AG10803 (cell line): ENCODE measurements at regions not wholly inside any gene's neighbourhood (a gene's known extent, or its start where the extent isn't known, plus 50 kb on each side); places are given as distances from the start of the nearest gene placed in this dataset.

Source experiments
- DNase-seq: peaks from one replicate; pipeline ENCODE4 v3.0.0; 2010; ENCODE audit warnings: low read depth
- H3K4me3 ChIP-seq: 2 replicates; pipeline ENCODE4 v1.5.1; 2011; ENCODE audit warnings: mild to moderate bottlenecking, low read length, control low read depth
- TF ChIP-seq, protein P1 (sequence below): conservative IDR thresholded peaks from 2 replicates; pipeline ENCODE4 v1.5.1; 2011; ENCODE audit warnings: mild to moderate bottlenecking, low read length, control low read depth, inconsistent platforms

DNA sequence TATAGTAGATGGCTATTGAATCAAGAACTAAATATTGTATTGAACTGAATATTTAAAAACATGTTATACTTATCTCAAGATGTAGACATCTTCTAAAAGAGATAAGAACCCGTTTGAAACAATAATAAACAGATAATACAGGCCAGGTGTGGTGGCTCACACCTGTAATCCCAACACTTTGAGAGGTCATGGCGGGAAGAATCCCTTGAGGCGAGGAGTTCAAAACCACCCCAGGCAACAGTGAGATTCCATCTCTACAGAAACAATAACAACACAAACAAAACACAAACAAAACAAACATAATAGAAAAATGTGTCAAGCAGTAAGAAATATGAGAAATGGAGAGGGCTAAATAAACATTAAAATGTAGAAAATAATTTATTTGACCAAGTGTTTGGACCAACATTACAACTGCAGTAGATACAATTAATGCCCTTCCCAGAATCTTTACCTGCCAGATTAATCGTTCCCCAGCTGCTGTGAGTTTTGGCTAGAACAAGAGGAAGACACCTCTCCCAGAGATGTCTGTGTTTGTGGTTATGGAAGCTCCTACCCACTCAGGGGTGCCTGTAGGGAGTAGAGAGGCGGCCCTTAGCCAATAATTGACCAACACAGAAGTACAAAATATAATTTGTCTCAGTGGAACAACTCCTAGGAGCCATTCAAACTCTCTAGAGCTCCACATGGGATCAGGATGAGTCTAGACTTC, 111.9 kb upstream of the AGTR1 start:
- TF ChIP-seq, protein P1, sequence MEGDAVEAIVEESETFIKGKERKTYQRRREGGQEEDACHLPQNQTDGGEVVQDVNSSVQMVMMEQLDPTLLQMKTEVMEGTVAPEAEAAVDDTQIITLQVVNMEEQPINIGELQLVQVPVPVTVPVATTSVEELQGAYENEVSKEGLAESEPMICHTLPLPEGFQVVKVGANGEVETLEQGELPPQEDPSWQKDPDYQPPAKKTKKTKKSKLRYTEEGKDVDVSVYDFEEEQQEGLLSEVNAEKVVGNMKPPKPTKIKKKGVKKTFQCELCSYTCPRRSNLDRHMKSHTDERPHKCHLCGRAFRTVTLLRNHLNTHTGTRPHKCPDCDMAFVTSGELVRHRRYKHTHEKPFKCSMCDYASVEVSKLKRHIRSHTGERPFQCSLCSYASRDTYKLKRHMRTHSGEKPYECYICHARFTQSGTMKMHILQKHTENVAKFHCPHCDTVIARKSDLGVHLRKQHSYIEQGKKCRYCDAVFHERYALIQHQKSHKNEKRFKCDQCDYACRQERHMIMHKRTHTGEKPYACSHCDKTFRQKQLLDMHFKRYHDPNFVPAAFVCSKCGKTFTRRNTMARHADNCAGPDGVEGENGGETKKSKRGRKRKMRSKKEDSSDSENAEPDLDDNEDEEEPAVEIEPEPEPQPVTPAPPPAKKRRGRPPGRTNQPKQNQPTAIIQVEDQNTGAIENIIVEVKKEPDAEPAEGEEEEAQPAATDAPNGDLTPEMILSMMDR, result no peak
- DNase-seq, result no peak
- H3K4me3 ChIP-seq, result no peak overlapping the region

DNA sequence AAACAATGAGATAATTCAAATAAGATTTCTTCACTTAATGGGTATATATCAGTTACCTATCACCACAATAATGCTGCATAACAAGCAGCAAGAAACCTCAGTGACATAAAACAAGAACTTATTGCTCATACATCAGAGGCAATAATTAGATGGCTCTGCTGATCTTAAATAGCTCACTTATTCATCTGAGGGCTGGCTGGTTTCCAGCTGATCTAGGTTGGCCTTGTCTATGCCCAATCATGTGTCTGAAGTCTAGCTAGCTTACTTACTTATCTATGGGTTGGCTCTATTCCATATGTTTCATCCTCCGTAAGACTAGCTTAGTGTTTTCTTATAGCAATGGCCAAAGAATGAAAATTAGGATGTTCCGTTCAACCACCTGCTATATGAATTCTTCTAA, 109.4 kb upstream of the AGTR1 start:
- TF ChIP-seq, protein P1, result no peak
- H3K4me3 ChIP-seq, result no peak overlapping the region
- DNase-seq, result no peak

DNA sequence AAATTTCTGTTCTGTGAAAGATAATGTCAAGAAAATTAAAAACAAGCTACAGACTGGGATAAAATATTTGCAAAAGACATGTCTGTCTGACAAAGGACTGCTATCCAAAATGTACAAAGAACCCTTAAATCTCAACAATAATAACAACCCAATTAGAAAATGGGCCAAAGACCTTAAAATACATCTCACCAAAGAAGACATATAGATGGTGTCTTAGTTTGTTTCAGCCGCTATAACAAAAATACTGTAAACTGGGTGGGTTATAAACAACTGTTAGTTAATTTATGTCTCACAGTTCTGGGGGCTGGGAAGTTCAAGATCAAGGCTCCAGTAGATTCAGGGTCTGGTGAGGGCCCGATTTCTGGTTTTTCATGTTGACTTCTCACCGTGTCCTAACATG, 106.2 kb upstream of the AGTR1 start:
- H3K4me3 ChIP-seq, result no peak overlapping the region
- TF ChIP-seq, protein P1, result no peak
- DNase-seq, result no peak

DNA sequence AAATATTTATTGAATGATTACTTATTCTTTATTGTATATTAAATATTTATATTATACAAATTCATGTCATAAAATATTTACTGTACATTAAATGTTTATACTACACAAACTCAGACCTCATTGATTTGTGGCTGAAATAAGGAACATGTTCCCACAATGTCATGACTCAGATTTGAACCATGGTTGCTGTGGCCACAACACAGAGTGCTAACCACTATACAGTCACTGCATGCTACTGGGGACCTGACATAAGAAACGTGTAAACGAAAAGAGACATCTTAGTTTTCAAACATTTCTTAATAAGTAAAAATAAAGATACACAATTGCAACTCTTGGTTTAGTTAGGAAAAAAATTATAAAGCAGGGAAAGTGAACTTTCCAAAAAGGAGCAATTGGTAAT, 99.1 kb upstream of the AGTR1 start:
- no peak for DNase-seq
- no peak overlapping the region for H3K4me3 ChIP-seq
- TF ChIP-seq, protein P1, result no peak

DNA sequence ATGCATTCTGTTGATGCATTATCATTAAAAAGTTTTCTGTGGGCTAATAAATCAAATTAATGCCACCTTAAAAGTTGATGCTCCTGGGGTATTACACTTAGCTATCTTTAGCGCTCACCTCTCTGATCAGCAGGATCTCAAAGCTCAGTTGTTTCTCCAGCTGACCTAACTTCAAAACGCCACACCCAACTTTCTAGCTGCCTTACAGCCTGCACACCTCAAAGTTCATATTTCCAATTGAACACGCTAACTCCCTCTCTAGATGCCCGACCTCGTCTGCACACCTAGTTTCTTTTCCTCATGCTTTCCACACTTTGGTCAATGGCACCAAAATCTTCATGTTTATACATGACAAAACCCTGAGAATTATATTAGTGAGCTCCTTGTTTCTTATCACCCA, 98.2 kb upstream of the AGTR1 start:
- TF ChIP-seq, protein P1, result no peak
- no peak overlapping the region for H3K4me3 ChIP-seq
- DNase-seq, result no peak

DNA sequence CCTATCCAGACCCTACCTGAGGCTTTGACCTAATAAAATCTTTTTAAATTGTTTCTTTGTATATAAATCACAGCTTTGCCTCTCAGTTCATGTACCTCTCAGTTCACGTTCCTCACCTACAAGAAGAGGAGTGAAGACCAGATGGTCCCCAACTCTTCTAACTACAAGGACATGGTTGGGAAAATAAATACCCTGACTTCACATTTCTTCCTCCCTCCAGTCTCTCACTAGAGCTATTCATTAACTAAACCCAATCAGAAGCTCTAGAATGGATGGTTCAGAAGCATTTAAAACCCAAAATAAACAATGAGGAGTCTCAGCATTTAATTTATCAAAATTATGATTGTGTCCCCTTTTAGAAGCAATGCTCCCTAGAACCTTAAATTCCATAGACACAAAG, 97.3 kb upstream of the AGTR1 start:
- H3K4me3 ChIP-seq, result no peak overlapping the region
- no peak for DNase-seq
- TF ChIP-seq, protein P1, result no peak

DNA sequence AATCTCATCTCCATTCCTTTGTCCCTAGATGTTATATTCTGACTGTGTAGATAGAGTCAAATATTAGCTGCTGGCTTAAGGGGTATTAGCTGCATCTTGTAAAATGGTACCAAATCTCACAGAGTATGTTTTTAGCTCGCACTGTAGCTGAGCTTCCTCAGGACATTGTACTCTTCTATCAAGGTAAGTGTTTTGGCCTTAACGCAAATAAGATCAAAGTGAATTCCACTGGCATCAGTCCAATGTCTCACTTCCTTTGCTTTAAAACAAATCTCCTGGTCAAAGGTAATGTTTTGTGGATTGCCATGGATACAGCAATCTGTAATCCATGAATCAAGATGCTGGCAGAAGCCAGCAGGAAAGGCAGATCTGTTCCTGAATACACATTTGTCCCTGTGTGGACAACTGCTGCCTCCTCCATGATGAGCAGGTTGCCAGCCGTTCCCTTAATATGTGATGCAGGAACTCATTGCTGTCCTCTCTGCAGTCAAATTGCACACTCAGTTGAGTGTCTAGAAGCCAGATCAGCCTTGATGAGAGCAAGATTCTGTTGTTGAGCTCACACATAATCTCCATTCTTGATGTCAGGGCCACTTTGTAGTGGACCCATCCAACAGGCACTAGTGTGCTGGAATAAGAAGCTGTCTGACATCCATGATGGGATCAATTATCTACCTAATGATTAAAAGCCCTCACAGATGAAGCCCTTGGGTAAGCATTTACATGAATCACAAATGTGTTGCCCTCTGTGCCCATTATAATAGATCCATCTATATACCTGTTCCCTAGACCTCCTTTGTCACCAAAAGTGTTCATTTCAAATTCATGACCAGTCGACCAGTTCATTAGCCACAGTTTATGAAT, 96.6 kb upstream of the AGTR1 start:
- no peak for DNase-seq
- H3K4me3 ChIP-seq, result no peak overlapping the region
- TF ChIP-seq, protein P1, result no peak
